ENCODE measurements at regions not wholly inside any gene's neighbourhood (a gene's known extent, or its start where the extent isn't known, plus 50 kb on each side); places are given as distances from the start of the nearest gene placed in this dataset.
A peak's percentile ranks its signal among the peaks of the same experiment; 100 is the strongest.

GRCh38 chr2:83654091-83654611 lies 804.9 kb downstream of the SUCLG1 start:
- DNase-seq (ENCODE audit: low spot score): no peak

GRCh38 chr2:83650898-83651297 lies 808.2 kb downstream of the SUCLG1 start:
- no peak for DNase-seq (ENCODE audit: low spot score)

- DNase-seq (ENCODE audit: low spot score): no peak
Observed at GRCh38 chr2:83650161-83650560, 808.9 kb downstream of the SUCLG1 start.

- no peak for DNase-seq (ENCODE audit: low spot score)
Observed at GRCh38 chr2:83640506-83640905, 818.6 kb downstream of the SUCLG1 start.

GRCh38 chr2:83633423-83633822 lies 825.7 kb downstream of the SUCLG1 start:
- DNase-seq (ENCODE audit: low spot score): no peak

GRCh38 chr2:83630351-83630750 lies 828.7 kb downstream of the SUCLG1 start:
- DNase-seq (ENCODE audit: low spot score): no peak

GRCh38 chr2:83615511-83615910 lies 843.6 kb downstream of the SUCLG1 start:
- no peak for DNase-seq (ENCODE audit: low spot score)

GRCh38 chr2:83613178-83613577 lies 845.9 kb downstream of the SUCLG1 start:
- no peak for DNase-seq (ENCODE audit: low spot score)

GRCh38 chr2:83602753-83603152 lies 856.3 kb downstream of the SUCLG1 start:
- DNase-seq (ENCODE audit: low spot score): peak; percentile 7

- no peak for DNase-seq (ENCODE audit: low spot score)
Observed at GRCh38 chr2:83596592-83597282, 862.3 kb downstream of the SUCLG1 start.

- no peak for DNase-seq (ENCODE audit: low spot score)
Observed at GRCh38 chr2:83595926-83596325, 863.2 kb downstream of the SUCLG1 start.

GRCh38 chr2:83595121-83595690 lies 863.9 kb downstream of the SUCLG1 start:
- no peak for DNase-seq (ENCODE audit: low spot score)

- no peak for DNase-seq (ENCODE audit: low spot score)
Observed at GRCh38 chr2:83594241-83595120, 864.6 kb downstream of the SUCLG1 start.

GRCh38 chr2:83587309-83587708 lies 871.8 kb downstream of the SUCLG1 start:
- DNase-seq (ENCODE audit: low spot score): peak; percentile 11

- no peak for DNase-seq (ENCODE audit: low spot score)
Observed at GRCh38 chr2:83585250-83585649, 873.8 kb downstream of the SUCLG1 start.

- DNase-seq (ENCODE audit: low spot score): no peak
Observed at GRCh38 chr2:83584672-83585071, 874.4 kb downstream of the SUCLG1 start.

GRCh38 chr2:83582589-83582988 lies 876.5 kb downstream of the SUCLG1 start:
- no peak for DNase-seq (ENCODE audit: low spot score)

GRCh38 chr2:83579507-83579906 lies 879.6 kb downstream of the SUCLG1 start:
- no peak for DNase-seq (ENCODE audit: low spot score)

GRCh38 chr2:83578405-83578804 lies 880.7 kb downstream of the SUCLG1 start:
- no peak for DNase-seq (ENCODE audit: low spot score)

GRCh38 chr2:83574614-83575013 lies 884.5 kb downstream of the SUCLG1 start:
- no peak for DNase-seq (ENCODE audit: low spot score)

- no peak for DNase-seq (ENCODE audit: low spot score)
Observed at GRCh38 chr2:83573060-83573459, 886.0 kb downstream of the SUCLG1 start.

- no peak for DNase-seq (ENCODE audit: low spot score)
Observed at GRCh38 chr2:83572400-83572799, 886.7 kb downstream of the SUCLG1 start.
